Body of pancreas (tissue), 4 donors: ENCODE measurements at regions not wholly inside any gene's neighbourhood (a gene's known extent, or its start where the extent isn't known, plus 50 kb on each side); places are given as distances from the start of the nearest gene placed in this dataset.
"Not testable (repeated sequence)": the region's sequence is repeated elsewhere in the genome, so short reads cannot be mapped to it uniquely, and the experiment has no call there.

Experiments
- ATAC-seq: fragments of 150-250 bp; one replicate; pipeline ENCODE4 v1.9.1; 2016
- DNase-seq, 4 donors: peaks; one replicate each; pipeline ENCODE4 v3.0.0-alpha.2; 2019
- H3K27ac ChIP-seq, 4 donors: fragments of 200-600 bp; sonication (generic); 1 replicate in 3 of 4; 2 replicates in 1 of 4; pipeline versions ENCODE4 v1.5.1 to v1.6.1; 2016 to 2019; ENCODE audit warnings: mild to moderate bottlenecking in 1 of 4, mixed read lengths in 1 of 4, moderate library complexity in 1 of 4
- H3K27me3 ChIP-seq, 2 donors: fragments of 200-600 bp; sonication (generic); one replicate each; pipeline ENCODE4 v1.6.0; 2016; ENCODE audit warnings: mild to moderate bottlenecking in 1 of 2
- H3K36me3 ChIP-seq, 2 donors: fragments of 200-600 bp; sonication (generic); replicated peaks in 1 of 2; 2 replicates each; pipeline ENCODE4 v1.5.1; 2016; ENCODE audit warnings: low read depth in 2 of 2; ENCODE audit not compliant: insufficient read depth in 1 of 2
- H3K4me1 ChIP-seq: fragments of 200-600 bp; sonication (generic); one replicate; pipeline ENCODE4 v1.6.0; 2016
- H3K4me3 ChIP-seq, 2 donors: fragments of 200-600 bp; sonication (generic); 1 replicate in 1 of 2; 2 replicates in 1 of 2; pipeline ENCODE4 v1.5.1; 2016 to 2019
- H3K9me3 ChIP-seq, 3 donors: fragments of 200-600 bp; sonication (generic); 1 replicate in 2 of 3; 2 replicates in 1 of 3; pipeline ENCODE4 v1.5.1; 2016
- CTCF ChIP-seq, 7 experiments: fragments of 450-650 bp in 4 of 7; fragments of 200-600 bp in 3 of 7; sonication (generic) in 3 of 7; IDR thresholded peaks; one replicate each; pipeline ENCODE4 v1.5.1; 2016 to 2019; ENCODE audit warnings: antibody characterized with exemption in 7 of 7
- POLR2A ChIP-seq, 3 donors: fragments of 450-650 bp; IDR thresholded peaks; one replicate each; pipeline ENCODE4 v1.6.1; 2016; ENCODE audit warnings: antibody characterized with exemption in 3 of 3, mild to moderate bottlenecking in 2 of 3
- WGBS, 2 donors: methylation state at CpG; one replicate each; pipeline ENCODE4 v1.1.5; 2017; 5-methylcytosine and 5-hydroxymethylcytosine counted together
- intact Hi-C: fragments of 100-400 bp; cut with DNase I; formaldehyde crosslinking; loops from one replicate; pipeline ENCODE4 v1.15.1; 2023

GRCh38 chr12:14072987-14073386 lies 91.6 kb upstream of the GRIN2B start:
- no peak for ATAC-seq
- intact Hi-C loops = no loop called here
- no peaks in the 10 kb centered on the region for H3K27me3 ChIP-seq

GRCh38 chr12:14075797-14076393 lies 94.5 kb upstream of the GRIN2B start:
- H3K36me3 ChIP-seq = no peaks in the 10 kb centered on the region
- H3K4me3 ChIP-seq = no peak overlapping the region
- intact Hi-C loops = no loop called here
- ATAC-seq (no peak), DNase-seq (no peak)
- H3K27ac ChIP-seq = no peak overlapping the region
- TF ChIP-seq POLR2A (IDR thresholded peaks at IDR 0.05) (no peak), CTCF (IDR thresholded peaks at IDR 0.05) (no peak)
- H3K9me3 ChIP-seq = peaks cover 0 to 9% (median 0%) of the 10 kb centered on the region in 3 donors
- WGBS, 2 donors = 38 to 87% methylated on average over 2 of the region's 2 CpGs
- H3K27me3 ChIP-seq = no peaks in the 10 kb centered on the region
- no peaks in the 10 kb centered on the region for H3K4me1 ChIP-seq

More at GRCh38 chr12:14072987-14073386, 91.6 kb upstream of the GRIN2B start:
- Histone ChIP-seq H3K9me3 (peaks cover 0 to 5% (median 0%) of the 10 kb centered on the region in 3 donors), H3K27ac (no peak overlapping the region), H3K4me3 (no peak overlapping the region), H3K36me3 (no peaks in the 10 kb centered on the region), H3K4me1 (no peaks in the 10 kb centered on the region)
- TF ChIP-seq CTCF (IDR thresholded peaks at IDR 0.05) (no peak), POLR2A (IDR thresholded peaks at IDR 0.05) (no peak)
- WGBS, 2 donors = 11 to 14% methylated on average over 1 of the region's 1 CpG
- DNase-seq = no peak

- intact Hi-C loops = no loop called here
- no peak for DNase-seq
- no peak overlapping the region for H3K4me3 ChIP-seq
These were observed 95.1 kb upstream of the GRIN2B start for GRCh38 chr12:14076538-14076937.

DNA sequence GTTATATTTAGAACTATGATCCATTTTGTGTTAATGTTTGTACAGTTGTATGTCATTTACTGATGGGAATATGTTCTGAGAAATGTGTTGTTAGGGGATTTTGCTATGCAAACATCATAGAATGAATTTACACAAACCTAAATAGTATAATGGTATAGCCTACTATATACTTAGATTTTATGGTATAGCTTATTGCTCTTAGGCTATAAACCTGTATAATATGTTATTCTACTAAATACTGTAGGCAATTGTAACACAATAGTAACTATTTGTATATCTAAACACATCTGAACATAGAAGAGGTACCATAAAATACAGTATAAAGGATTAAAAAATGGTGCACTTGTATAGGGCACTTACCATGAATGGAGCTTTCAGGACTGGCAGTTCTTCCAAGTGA lies 105.4 kb upstream of the GRIN2B start:
- ATAC-seq = no peak
- Histone ChIP-seq H3K9me3 (no peaks in the 10 kb centered on the region), H3K4me3 (no peak overlapping the region), H3K27ac (no peak overlapping the region), H3K4me1 (no peaks in the 10 kb centered on the region), H3K36me3 (no peaks in the 10 kb centered on the region), H3K27me3 (no peaks in the 10 kb centered on the region)
- DNase-seq = no peak
- TF ChIP-seq POLR2A (IDR thresholded peaks at IDR 0.05) (no peak), CTCF (IDR thresholded peaks at IDR 0.05) (no peak)
- intact Hi-C loops = no loop called here

More at GRCh38 chr12:14076538-14076937, 95.1 kb upstream of the GRIN2B start:
- TF ChIP-seq CTCF (IDR thresholded peaks at IDR 0.05) = no peak
- no peak for TF ChIP-seq POLR2A (IDR thresholded peaks at IDR 0.05)
- Histone ChIP-seq H3K27ac (no peak overlapping the region), H3K9me3 (peaks cover 0 to 9% (median 0%) of the 10 kb centered on the region in 3 donors), H3K27me3 (no peaks in the 10 kb centered on the region), H3K36me3 (no peaks in the 10 kb centered on the region), H3K4me1 (no peaks in the 10 kb centered on the region)
- no peak for ATAC-seq
- 44 to 53% methylated on average over 1 of the region's 1 CpG for WGBS, 2 donors

GRCh38 chr12:14099994-14100393 lies 118.6 kb upstream of the GRIN2B start:
- H3K36me3 ChIP-seq = no peaks in the 10 kb centered on the region
- no peak for TF ChIP-seq POLR2A (IDR thresholded peaks at IDR 0.05)
- no peak for TF ChIP-seq CTCF (IDR thresholded peaks at IDR 0.05)
- ATAC-seq = no peak
- no peaks in the 10 kb centered on the region for H3K4me1 ChIP-seq
- DNase-seq = no peak
- WGBS, 2 donors = 57 to 58% methylated on average over 3 of the region's 3 CpGs
- peaks cover 0 to 21% (median 2%) of the 10 kb centered on the region in 3 donors for H3K9me3 ChIP-seq
- H3K27ac ChIP-seq = no peak overlapping the region
- no peaks in the 10 kb centered on the region for H3K27me3 ChIP-seq
- intact Hi-C loops = no loop called here
- no peak overlapping the region for H3K4me3 ChIP-seq

DNA sequence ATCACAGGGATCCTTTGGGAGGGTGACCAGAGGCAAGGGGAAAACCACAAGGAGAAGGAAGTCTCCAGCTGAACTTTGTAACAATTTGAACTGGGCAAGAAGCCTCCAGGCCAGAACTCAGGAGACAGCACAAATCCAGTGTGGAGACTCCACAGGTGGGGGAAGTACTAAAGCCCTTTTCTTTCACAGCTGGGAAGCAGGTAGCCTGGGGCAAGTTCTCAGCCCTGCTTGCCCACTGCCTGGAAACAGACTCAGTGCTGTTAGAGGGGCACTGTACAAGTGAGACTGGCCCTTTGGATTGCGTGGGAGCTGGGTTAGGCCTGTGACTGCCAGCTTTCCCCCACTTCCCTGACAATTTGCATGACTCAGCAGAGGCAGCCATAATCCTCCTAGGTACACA lies 120.2 kb upstream of the GRIN2B start:
- H3K4me3 ChIP-seq, intact Hi-C loops, H3K27me3 ChIP-seq, H3K27ac ChIP-seq, ATAC-seq, H3K4me1 ChIP-seq, H3K36me3 ChIP-seq, DNase-seq: not testable (repeated sequence)
- peaks cover 0 to 21% (median 2%) of the 10 kb centered on the region in 3 donors for H3K9me3 ChIP-seq
- WGBS, 2 donors = 86 to 100% methylated on average over 1 of the region's 1 CpG
